IMR-90 (cell line): ENCODE measurements at regions not wholly inside any gene's neighbourhood (a gene's known extent, or its start where the extent isn't known, plus 50 kb on each side); places are given as distances from the start of the nearest gene placed in this dataset.

Experiments
- CEBPB ChIP-seq: IDR thresholded peaks from 2 replicates; pipeline ENCODE4 v1.6.1; 2012; ENCODE audit warnings: low read depth, low read length, improper control_type of control experiment
- CHD1 ChIP-seq: IDR thresholded peaks from 2 replicates; pipeline ENCODE4 v1.6.1; 2012; ENCODE audit warnings: low read depth, low read length, improper control_type of control experiment
- POLR2A ChIP-seq: IDR thresholded peaks from 2 replicates; pipeline ENCODE4 v1.6.1; 2012; ENCODE audit warnings: mild to moderate bottlenecking, low read depth, low read length
- TF ChIP-seq, protein P1 (sequence below): conservative IDR thresholded peaks from 2 replicates; pipeline ENCODE4 v1.5.1; 2012; ENCODE audit warnings: mild to moderate bottlenecking, low read depth, low read length, improper control_type of control experiment

DNA sequence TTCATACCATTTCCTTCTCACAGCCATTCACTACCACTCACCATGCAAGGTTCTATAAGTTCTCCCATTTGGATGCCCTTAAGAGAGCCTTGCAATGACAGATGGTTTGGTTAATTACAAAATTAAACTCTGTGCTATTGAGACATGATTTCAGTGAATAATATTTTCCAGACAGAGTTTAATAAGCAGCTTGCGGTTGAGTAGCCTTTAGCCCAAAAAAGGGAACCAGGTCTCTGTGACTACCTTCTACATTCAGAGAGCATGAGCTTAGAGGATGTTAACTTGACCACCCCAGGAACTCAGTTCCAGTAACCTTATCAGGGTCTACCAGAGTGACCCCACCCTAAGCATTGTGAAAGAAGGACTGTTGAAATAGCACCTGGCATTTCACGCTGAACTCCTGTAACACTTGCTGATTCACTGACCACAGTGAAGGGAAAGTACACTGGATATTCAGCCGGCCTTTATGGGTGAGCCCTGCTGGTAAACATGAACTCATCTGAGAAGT lies 1173.1 kb upstream of the ZEB2 start:
- peak; percentile 85 for TF ChIP-seq CEBPB
- TF ChIP-seq, protein P1, sequence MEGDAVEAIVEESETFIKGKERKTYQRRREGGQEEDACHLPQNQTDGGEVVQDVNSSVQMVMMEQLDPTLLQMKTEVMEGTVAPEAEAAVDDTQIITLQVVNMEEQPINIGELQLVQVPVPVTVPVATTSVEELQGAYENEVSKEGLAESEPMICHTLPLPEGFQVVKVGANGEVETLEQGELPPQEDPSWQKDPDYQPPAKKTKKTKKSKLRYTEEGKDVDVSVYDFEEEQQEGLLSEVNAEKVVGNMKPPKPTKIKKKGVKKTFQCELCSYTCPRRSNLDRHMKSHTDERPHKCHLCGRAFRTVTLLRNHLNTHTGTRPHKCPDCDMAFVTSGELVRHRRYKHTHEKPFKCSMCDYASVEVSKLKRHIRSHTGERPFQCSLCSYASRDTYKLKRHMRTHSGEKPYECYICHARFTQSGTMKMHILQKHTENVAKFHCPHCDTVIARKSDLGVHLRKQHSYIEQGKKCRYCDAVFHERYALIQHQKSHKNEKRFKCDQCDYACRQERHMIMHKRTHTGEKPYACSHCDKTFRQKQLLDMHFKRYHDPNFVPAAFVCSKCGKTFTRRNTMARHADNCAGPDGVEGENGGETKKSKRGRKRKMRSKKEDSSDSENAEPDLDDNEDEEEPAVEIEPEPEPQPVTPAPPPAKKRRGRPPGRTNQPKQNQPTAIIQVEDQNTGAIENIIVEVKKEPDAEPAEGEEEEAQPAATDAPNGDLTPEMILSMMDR: no peak
- TF ChIP-seq POLR2A: no peak
- no peak for TF ChIP-seq CHD1
